GM13977 (cell line): ENCODE measurements at regions not wholly inside any gene's neighbourhood (a gene's known extent, or its start where the extent isn't known, plus 50 kb on each side); places are given as distances from the start of the nearest gene placed in this dataset.
"Not testable (repeated sequence)": the region's sequence is repeated elsewhere in the genome, so short reads cannot be mapped to it uniquely, and the experiment has no call there.

Source experiments
- DNase-seq: peaks from one replicate; pipeline ENCODE4 v3.0.0; 2012; ENCODE audit warnings: low spot score
- CTCF ChIP-seq: IDR thresholded peaks from 2 replicates; pipeline ENCODE4 v1.5.1; 2012; ENCODE audit warnings: mild to moderate bottlenecking, control low read depth; ENCODE audit not compliant: insufficient read depth; ENCODE audit errors: extremely low read depth, missing control alignments
- in situ Hi-C: fragments of 300-500 bp; cut with MboI; formaldehyde crosslinking; loops from one replicate; pipeline ENCODE4 v1.12.0; 2022; ENCODE audit warnings: low sequenced_read_pairs, low pct_unique_long_range_greater_than_20kb, mixed read lengths, inconsistent platforms; ENCODE audit not compliant: unreplicated experiment

- in situ Hi-C loops = no loop called here
- TF ChIP-seq CTCF = no peak
- DNase-seq = no peak
Measured at GRCh38 chr12:131536766-131537165, 174.1 kb upstream of the SFSWAP start.

GRCh38 chr12:131537267-131537958, 173.5 kb upstream of the SFSWAP start:
- in situ Hi-C loops = no loop called here
- DNase-seq = no peak
- no peak for TF ChIP-seq CTCF

- TF ChIP-seq CTCF = no peak
- DNase-seq = no peak
- in situ Hi-C loops = no loop called here
Measured at GRCh38 chr12:131539381-131539780, 171.5 kb upstream of the SFSWAP start.

GRCh38 chr12:131540138-131540623, 170.7 kb upstream of the SFSWAP start:
- in situ Hi-C loops = no loop called here
- no peak for DNase-seq
- TF ChIP-seq CTCF = no peak

- DNase-seq, in situ Hi-C loops: not testable (repeated sequence)
Measured at GRCh38 chr12:131541512-131541911, 169.4 kb upstream of the SFSWAP start.

- in situ Hi-C loops = no loop called here
- TF ChIP-seq CTCF = no peak
- no peak for DNase-seq
Measured at GRCh38 chr12:131542351-131542750, 168.5 kb upstream of the SFSWAP start.

- in situ Hi-C loops = no loop called here
- no peak for TF ChIP-seq CTCF
- no peak for DNase-seq
Measured at GRCh38 chr12:131543040-131543439, 167.8 kb upstream of the SFSWAP start.
